ENCODE measurements at regions not wholly inside any gene's neighbourhood (a gene's known extent, or its start where the extent isn't known, plus 50 kb on each side); places are given as distances from the start of the nearest gene placed in this dataset.

DNA sequence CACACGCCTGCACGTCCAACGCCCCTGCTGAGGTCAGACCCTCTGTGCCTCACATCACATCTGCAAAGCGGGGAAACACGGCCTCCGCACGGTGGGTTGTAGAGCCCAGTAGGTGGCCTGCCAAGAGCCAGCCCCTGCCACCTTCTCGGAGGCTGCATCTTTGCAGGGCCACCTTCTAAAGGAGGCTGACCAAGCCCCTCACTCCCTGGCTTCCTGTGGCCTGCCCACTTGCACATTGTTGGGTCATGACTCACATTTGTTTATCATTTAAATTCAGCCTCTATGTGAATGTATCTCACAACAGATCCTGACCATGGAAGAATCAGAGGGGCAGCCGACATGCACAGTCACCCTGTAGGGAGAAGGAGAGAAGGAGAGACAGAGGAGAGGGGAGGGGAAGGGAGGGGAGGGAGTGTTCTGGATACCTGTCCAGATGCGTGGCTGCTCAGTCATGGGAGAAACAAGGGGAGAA lies 319.5 kb upstream of the DIO3 start:
- intact Hi-C loops (cut with DNase I; ENCODE audit: low total_unique reads) = no loop called here
- WGBS, 2 donors = 73 to 74% methylated on average over 10 of the region's 10 CpGs
- no peak overlapping the region for H3K4me3 ChIP-seq (ENCODE audit: low read depth, poor library complexity, severe bottlenecking)
- DNase-seq (ENCODE audit: low spot score in 2 of 2) = peak in 1 of 2 donors; percentile 58
- TF ChIP-seq POLR2A (IDR thresholded peaks at IDR 0.05) = no peak
- TF ChIP-seq, protein P1, sequence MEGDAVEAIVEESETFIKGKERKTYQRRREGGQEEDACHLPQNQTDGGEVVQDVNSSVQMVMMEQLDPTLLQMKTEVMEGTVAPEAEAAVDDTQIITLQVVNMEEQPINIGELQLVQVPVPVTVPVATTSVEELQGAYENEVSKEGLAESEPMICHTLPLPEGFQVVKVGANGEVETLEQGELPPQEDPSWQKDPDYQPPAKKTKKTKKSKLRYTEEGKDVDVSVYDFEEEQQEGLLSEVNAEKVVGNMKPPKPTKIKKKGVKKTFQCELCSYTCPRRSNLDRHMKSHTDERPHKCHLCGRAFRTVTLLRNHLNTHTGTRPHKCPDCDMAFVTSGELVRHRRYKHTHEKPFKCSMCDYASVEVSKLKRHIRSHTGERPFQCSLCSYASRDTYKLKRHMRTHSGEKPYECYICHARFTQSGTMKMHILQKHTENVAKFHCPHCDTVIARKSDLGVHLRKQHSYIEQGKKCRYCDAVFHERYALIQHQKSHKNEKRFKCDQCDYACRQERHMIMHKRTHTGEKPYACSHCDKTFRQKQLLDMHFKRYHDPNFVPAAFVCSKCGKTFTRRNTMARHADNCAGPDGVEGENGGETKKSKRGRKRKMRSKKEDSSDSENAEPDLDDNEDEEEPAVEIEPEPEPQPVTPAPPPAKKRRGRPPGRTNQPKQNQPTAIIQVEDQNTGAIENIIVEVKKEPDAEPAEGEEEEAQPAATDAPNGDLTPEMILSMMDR (IDR thresholded peaks at IDR 0.05) = no peak

GRCh38 chr14:101242442-101243385 lies 318.6 kb upstream of the DIO3 start:
- 70 to 73% methylated on average over 22 of the region's 22 CpGs for WGBS, 2 donors
- intact Hi-C loops (cut with DNase I; ENCODE audit: low total_unique reads) = no loop called here
- H3K4me3 ChIP-seq (ENCODE audit: low read depth, poor library complexity, severe bottlenecking) = no peak overlapping the region
- DNase-seq (ENCODE audit: low spot score in 2 of 2) = peak in 1 of 2 donors; percentile 63
- TF ChIP-seq, protein P1 (IDR thresholded peaks at IDR 0.05) = no peak
- no peak for TF ChIP-seq POLR2A (IDR thresholded peaks at IDR 0.05)

GRCh38 chr14:101243587-101244338 lies 317.5 kb upstream of the DIO3 start:
- peak in 1 of 2 donors; percentile 70 for DNase-seq (ENCODE audit: low spot score in 2 of 2)
- no peak overlapping the region for H3K4me3 ChIP-seq (ENCODE audit: low read depth, poor library complexity, severe bottlenecking)
- WGBS, 2 donors = 85 to 87% methylated on average over 19 of the region's 19 CpGs
- intact Hi-C loops (cut with DNase I; ENCODE audit: low total_unique reads) = no loop called here
- TF ChIP-seq, protein P1 (IDR thresholded peaks at IDR 0.05) = no peak
- no peak for TF ChIP-seq POLR2A (IDR thresholded peaks at IDR 0.05)

DNA sequence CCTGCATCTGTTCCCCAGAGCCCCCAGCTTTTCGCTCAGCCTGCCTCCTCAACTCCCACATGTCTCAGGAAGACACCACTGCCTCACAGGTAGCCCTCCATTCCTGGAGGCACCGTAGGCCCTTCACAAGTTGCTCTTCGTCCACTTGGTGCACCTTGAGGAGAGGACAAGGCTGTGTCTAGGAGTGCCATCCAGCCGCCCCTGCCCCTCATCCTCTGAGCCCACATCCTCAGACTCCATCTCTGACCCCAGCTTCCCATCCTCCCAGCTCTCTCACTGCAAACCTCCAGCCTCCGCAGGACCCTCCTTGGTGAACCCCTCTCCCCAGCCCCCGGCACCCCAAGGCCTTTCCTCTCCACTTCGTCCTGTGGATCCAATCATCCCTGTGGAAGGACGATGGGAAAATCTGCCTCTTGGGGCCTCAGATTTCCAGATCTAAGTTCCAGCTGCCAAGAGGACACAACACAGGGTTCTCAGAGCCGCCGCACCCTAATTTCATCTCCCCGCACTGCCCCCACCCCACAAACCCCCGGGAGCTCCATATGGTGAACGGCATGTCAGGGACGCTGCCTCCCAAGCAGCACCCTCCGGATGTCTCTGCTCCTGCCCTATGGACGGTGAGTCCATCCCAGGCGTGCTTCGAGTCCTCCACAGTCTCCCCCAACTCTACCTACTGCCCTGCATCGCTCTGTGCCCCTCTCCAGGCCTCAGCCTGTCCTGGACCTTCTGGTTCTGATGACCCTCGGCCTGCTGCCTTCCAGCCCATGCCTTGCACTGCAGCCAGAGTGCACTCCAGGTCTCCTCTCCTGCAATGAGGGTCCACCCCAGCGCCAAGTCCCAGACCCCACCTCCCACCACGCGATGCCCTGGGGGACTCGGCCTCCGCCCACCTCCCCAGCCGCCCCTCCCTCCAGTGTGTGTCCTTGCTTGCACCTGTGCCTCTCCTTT lies 314.1 kb upstream of the DIO3 start:
- no peak for DNase-seq (ENCODE audit: low spot score in 2 of 2)
- H3K4me3 ChIP-seq (ENCODE audit: low read depth, poor library complexity, severe bottlenecking) = no peak overlapping the region
- intact Hi-C loops (cut with DNase I; ENCODE audit: low total_unique reads) = no loop called here
- 91% methylated on average over 26 of the region's 26 CpGs for WGBS, 2 donors
- TF ChIP-seq, protein P1 (IDR thresholded peaks at IDR 0.05) = no peak
- no peak for TF ChIP-seq POLR2A (IDR thresholded peaks at IDR 0.05)
